AG04449 (cell line): ENCODE measurements at regions not wholly inside any gene's neighbourhood (a gene's known extent, or its start where the extent isn't known, plus 50 kb on each side); places are given as distances from the start of the nearest gene placed in this dataset.
"Not testable (repeated sequence)": the region's sequence is repeated elsewhere in the genome, so short reads cannot be mapped to it uniquely, and the experiment has no call there.

Experiments
- CTCF ChIA-PET: fragments of 350-600 bp; formaldehyde crosslinking; extraction: SDS; loops from one replicate; lab custom pipeline; 2021; ENCODE audit warnings: antibody characterized with exemption; lab: Yijun Ruan, JAX
- POLR2A ChIA-PET: fragments of 400-600, 350-600 bp; formaldehyde crosslinking; extraction: SDS; loops from one replicate; lab custom pipeline; 2020; ENCODE audit warnings: antibody characterized with exemption, inconsistent platforms; lab: Yijun Ruan, JAX
- DNase-seq: peaks from one replicate; pipeline ENCODE4 v3.0.0-alpha.2; 2010; ENCODE audit warnings: low read depth, low spot score
- H3K4me3 ChIP-seq: 2 replicates; pipeline ENCODE4 v1.5.1; 2011; ENCODE audit warnings: low read depth, mild to moderate bottlenecking, control low read depth, low read length
- TF ChIP-seq, protein P1 (sequence below): IDR thresholded peaks from one replicate; pipeline ENCODE4 v1.5.1; 2011; ENCODE audit warnings: mild to moderate bottlenecking, moderate library complexity, low read length, control low read depth, inconsistent platforms; ENCODE audit not compliant: insufficient read depth; ENCODE audit errors: missing control alignments

DNA sequence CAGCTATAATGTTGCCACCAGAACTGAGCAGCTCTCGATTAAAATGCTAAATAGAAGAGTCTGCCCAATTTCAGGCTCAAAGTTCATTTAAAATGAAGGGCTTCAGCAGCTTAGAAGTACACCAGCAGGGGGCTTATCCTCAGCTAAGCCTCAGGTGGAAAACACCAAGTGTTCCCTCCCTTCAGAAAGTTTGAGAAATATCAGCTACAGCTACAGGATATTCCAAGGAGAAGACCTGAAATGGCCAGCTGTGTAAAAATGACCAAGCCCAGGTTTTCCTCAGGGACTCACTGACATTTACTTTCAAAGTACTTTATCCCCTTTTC is 395.4 kb downstream of the DTWD2 start:
- no peak for DNase-seq
- POLR2A ChIA-PET, result no interaction called here
- CTCF ChIA-PET, result interaction anchor here (0.6 kb wide), 1 partner anchor 767 kb away, joined by 3 read pairs; no protein-coding TSS in a partner anchor
- TF ChIP-seq, protein P1, sequence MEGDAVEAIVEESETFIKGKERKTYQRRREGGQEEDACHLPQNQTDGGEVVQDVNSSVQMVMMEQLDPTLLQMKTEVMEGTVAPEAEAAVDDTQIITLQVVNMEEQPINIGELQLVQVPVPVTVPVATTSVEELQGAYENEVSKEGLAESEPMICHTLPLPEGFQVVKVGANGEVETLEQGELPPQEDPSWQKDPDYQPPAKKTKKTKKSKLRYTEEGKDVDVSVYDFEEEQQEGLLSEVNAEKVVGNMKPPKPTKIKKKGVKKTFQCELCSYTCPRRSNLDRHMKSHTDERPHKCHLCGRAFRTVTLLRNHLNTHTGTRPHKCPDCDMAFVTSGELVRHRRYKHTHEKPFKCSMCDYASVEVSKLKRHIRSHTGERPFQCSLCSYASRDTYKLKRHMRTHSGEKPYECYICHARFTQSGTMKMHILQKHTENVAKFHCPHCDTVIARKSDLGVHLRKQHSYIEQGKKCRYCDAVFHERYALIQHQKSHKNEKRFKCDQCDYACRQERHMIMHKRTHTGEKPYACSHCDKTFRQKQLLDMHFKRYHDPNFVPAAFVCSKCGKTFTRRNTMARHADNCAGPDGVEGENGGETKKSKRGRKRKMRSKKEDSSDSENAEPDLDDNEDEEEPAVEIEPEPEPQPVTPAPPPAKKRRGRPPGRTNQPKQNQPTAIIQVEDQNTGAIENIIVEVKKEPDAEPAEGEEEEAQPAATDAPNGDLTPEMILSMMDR, result no peak
- H3K4me3 ChIP-seq, result no peak overlapping the region

DNA sequence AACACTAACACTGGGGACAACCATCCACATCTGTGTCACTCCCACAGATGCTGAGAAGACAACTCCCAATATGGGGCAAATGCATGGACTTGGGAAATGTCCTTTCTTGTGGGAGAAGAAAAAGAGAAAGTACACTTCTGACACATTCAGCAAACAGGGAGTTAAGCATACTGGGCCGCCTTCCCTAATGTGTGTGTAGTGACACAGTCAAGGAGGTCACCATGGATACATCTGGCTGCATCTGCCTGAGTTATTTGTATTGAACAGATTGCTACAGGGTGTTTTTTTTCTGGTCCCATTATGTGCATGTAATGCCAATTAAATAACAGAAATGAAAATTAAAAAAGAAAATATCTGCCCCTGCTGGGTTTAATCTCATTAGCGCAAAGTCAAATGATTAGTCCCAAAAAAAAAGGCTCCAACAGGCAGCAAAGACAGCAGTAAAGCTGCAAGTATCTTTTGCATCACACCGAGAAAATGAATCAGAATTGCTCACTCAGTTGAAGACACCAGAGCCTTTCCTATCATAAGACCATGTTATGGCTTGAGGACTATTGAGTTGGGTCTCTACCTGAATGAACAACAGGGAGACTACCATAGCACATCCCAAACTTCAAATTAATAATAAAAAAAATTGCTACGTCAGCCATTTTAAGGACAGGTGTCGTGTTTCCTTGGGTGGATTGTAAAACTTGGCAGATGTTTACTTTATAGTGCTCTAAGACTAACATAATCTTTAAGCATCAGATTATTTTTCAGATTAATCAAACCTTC is 395.9 kb downstream of the DTWD2 start:
- TF ChIP-seq, protein P1, result no peak
- CTCF ChIA-PET, result no interaction called here

DNA sequence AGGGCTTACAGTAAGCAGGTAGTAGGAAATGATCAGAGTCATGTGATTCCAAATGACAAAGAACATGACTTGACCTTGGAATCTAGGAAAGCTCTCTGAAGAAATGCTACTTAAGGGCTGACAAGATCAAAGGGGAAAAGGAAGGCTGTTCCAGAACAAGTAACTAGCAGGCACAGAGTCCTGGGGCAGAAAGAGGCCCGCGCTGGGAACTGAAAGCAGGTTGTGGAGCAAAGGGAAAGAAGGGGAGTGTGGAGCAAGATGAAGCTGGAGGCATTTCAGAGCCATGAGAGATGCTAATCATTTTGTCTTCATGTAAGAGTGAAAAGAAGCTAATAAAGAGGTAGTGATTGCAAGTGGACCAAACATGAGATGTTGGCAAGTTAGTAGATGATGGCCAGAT is 397.5 kb downstream of the DTWD2 start:
- POLR2A ChIA-PET, result no interaction called here
- CTCF ChIA-PET, result no interaction called here
- H3K4me3 ChIP-seq, result no peak overlapping the region
- no peak for DNase-seq
- TF ChIP-seq, protein P1, result no peak

More for the DNA sequence above, 395.9 kb downstream of the DTWD2 start:
- no peak for DNase-seq
- POLR2A ChIA-PET, result no interaction called here
- H3K4me3 ChIP-seq, result no peak overlapping the region

DNA sequence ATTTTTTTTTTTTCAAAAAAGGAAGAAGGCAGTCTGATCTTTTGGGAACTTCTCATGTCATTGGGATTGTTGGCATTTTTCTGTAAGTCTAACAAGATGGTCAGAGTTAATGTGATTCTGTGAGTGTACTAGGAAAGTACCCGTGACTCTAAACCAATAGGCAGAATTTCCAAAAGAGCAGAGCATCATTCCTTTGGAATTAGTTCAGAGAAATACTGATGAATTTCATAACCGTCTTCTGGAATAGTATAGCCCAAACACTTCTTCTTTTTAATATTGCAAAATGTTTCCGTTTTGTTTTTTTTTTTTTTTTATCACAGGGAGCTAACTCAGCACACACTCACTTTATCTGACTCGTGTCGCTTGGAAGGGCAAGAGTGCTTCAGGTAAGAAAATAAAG is 407.4 kb downstream of the DTWD2 start:
- no peak for DNase-seq
- ChIA-PET POLR2A (no interaction called here), CTCF (no interaction called here)
- H3K4me3 ChIP-seq, result no peak overlapping the region
- TF ChIP-seq, protein P1, result no peak

DNA sequence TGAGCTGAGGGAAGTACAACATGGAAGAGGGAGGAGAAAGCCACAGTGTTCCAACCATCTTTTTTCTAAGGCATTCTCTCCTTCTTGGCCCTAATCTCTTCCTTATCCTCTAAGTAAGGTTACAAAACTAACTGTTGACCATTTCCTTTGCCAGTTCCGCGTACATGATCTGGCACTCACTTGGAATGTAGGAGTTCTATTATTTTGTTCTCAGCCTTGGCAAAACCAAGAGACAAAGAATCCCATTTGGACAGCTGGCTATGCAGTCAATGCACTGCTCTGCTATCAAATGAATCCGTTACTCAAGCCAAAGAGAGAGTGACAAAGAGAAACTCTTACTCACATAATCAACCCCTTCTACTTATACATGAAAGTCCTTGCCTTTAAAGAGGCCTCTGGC is 410.3 kb downstream of the DTWD2 start:
- no peak overlapping the region for H3K4me3 ChIP-seq
- ChIA-PET POLR2A (no interaction called here), CTCF (no interaction called here)
- no peak for DNase-seq
- TF ChIP-seq, protein P1, result no peak

DNA sequence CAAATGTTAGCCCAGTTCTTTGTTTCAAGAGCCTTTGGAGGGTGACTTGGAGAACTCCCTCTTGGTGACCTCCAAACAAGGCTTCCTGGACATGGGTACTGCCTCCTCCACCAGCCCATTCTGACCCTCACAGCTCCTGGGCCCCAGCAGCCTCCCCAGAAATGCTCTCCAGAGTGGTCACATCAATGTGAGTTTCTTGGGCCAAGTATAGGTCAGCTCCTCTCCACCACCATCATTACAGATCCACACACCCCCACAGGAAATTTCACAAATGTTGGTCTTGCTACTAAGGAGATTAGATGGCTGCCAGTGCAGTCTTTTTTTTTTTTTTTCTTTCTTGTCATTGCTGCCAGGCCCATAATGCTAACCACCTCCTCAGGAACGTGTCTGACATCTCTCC is 410.7 kb downstream of the DTWD2 start:
- no peak for DNase-seq
- ChIA-PET POLR2A (no interaction called here), CTCF (no interaction called here)
- no peak overlapping the region for H3K4me3 ChIP-seq
- TF ChIP-seq, protein P1, result no peak

DNA sequence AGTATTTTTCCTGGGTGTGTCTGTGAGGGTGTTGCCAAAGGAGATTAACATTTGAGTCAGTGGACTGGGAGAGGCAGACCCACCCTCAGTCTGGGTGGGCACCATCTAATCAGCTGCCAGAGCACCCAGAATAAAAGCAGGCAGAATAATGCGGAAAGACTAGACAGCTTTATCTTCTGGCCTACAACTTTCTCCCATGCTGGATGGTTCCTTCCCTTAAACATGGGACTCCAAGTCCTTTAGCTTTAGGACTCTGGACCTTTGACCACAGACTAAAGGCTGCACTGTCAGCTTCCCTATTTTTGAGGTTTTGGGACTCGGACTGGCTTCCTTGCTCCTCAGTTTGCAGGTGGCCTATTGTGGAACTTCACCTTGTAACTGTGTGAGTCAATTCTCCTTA is 418.1 kb downstream of the DTWD2 start:
- CTCF ChIA-PET, DNase-seq, POLR2A ChIA-PET, H3K4me3 ChIP-seq: not testable (repeated sequence)

DNA sequence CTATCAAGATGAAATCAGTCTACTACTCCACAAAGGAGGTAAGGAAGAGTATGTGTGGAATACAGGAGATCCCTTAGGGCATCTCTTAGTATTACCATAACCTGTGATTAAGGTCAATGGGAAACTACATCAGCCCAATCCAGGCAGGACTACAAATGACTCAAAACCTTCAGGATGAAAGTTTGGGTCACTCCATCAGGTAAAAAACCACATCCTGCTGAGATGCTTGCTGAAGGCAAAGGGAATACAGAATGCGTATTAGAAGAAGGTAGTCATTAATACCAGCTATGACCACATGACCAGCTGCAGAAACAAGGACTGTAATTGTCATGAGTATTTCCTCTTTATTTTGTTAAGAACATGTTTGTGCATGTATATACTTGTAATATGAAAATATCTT is 418.8 kb downstream of the DTWD2 start:
- DNase-seq, H3K4me3 ChIP-seq, POLR2A ChIA-PET, CTCF ChIA-PET: not testable (repeated sequence)
